Mammary epithelial cell (primary cell): ENCODE measurements at regions not wholly inside any gene's neighbourhood (a gene's known extent, or its start where the extent isn't known, plus 50 kb on each side); places are given as distances from the start of the nearest gene placed in this dataset.

Experiments
- EZH2 ChIP-seq: IDR thresholded peaks from 2 replicates; pipeline ENCODE4 v1.6.1; 2012; ENCODE audit warnings: low read length, inconsistent platforms, borderline replicate concordance
- TF ChIP-seq, protein P1 (sequence below), 2 donors: IDR thresholded peaks in 1 of 2; conservative IDR thresholded peaks in 1 of 2; 2 replicates each; pipeline ENCODE4 v1.5.1; 2011 to 2012; ENCODE audit warnings: inconsistent platforms in 2 of 2, low read length in 2 of 2, mild to moderate bottlenecking in 2 of 2, control low read depth in 1 of 2, low read depth in 1 of 2; ENCODE audit not compliant: insufficient read depth in 1 of 2; ENCODE audit errors: extremely low read depth in 1 of 2

GRCh38 chr3:81033185-81033584 is 728.3 kb downstream of the GBE1 start:
- TF ChIP-seq EZH2, result no peak
- TF ChIP-seq, protein P1, sequence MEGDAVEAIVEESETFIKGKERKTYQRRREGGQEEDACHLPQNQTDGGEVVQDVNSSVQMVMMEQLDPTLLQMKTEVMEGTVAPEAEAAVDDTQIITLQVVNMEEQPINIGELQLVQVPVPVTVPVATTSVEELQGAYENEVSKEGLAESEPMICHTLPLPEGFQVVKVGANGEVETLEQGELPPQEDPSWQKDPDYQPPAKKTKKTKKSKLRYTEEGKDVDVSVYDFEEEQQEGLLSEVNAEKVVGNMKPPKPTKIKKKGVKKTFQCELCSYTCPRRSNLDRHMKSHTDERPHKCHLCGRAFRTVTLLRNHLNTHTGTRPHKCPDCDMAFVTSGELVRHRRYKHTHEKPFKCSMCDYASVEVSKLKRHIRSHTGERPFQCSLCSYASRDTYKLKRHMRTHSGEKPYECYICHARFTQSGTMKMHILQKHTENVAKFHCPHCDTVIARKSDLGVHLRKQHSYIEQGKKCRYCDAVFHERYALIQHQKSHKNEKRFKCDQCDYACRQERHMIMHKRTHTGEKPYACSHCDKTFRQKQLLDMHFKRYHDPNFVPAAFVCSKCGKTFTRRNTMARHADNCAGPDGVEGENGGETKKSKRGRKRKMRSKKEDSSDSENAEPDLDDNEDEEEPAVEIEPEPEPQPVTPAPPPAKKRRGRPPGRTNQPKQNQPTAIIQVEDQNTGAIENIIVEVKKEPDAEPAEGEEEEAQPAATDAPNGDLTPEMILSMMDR (conservative IDR thresholded peaks at IDR 0.05 in 1 of 2, IDR thresholded peaks at IDR 0.05 in 1 of 2; ENCODE audit: extremely low read depth in 1 of 2, insufficient read depth in 1 of 2, low read depth in 1 of 2, low read length in 2 of 2), result no peak
